HG03159 (cell line): ENCODE measurements at regions not wholly inside any gene's neighbourhood (a gene's known extent, or its start where the extent isn't known, plus 50 kb on each side); places are given as distances from the start of the nearest gene placed in this dataset.

ENCODE experiments used
- ATAC-seq: cut with Tn5 transposase; IDR thresholded peaks from one replicate; pipeline ENCODE4 v1.9.1; 2021; ENCODE audit warnings: mild to moderate bottlenecking, moderate library complexity; ENCODE audit not compliant: unreplicated experiment

GRCh38 chr2:103268841-103269498 lies 507.1 kb downstream of the TMEM182 start:
- no peak for ATAC-seq

- no peak for ATAC-seq
These were observed 515.0 kb downstream of the TMEM182 start for GRCh38 chr2:103276869-103277268.

- no peak for ATAC-seq
These were observed 522.9 kb downstream of the TMEM182 start for GRCh38 chr2:103284750-103285149.

- no peak for ATAC-seq
These were observed 523.5 kb downstream of the TMEM182 start for GRCh38 chr2:103285354-103285753.

- ATAC-seq: no peak
These were observed 525.9 kb downstream of the TMEM182 start for GRCh38 chr2:103287746-103288145.

- ATAC-seq: no peak
These were observed 526.9 kb downstream of the TMEM182 start for GRCh38 chr2:103288696-103289095.

- ATAC-seq: no peak
These were observed 527.4 kb downstream of the TMEM182 start for GRCh38 chr2:103289105-103289725.

GRCh38 chr2:103292573-103292972 lies 530.7 kb downstream of the TMEM182 start:
- ATAC-seq: no peak

GRCh38 chr2:103293067-103293741 lies 531.4 kb downstream of the TMEM182 start:
- no peak for ATAC-seq

- ATAC-seq: no peak
These were observed 531.9 kb downstream of the TMEM182 start for GRCh38 chr2:103293742-103294077.

GRCh38 chr2:103294420-103294819 lies 532.6 kb downstream of the TMEM182 start:
- ATAC-seq: no peak

- no peak for ATAC-seq
These were observed 533.8 kb downstream of the TMEM182 start for GRCh38 chr2:103295591-103295990.

- ATAC-seq: no peak
These were observed 562.8 kb downstream of the TMEM182 start for GRCh38 chr2:103324671-103325070.

GRCh38 chr2:103327386-103327785 lies 565.6 kb downstream of the TMEM182 start:
- ATAC-seq: no peak

- no peak for ATAC-seq
These were observed 566.1 kb downstream of the TMEM182 start for GRCh38 chr2:103327966-103328365.

GRCh38 chr2:103335403-103335802 lies 573.6 kb downstream of the TMEM182 start:
- ATAC-seq: no peak

GRCh38 chr2:103338819-103339218 lies 577.0 kb downstream of the TMEM182 start:
- no peak for ATAC-seq

- ATAC-seq: no peak
These were observed 584.9 kb downstream of the TMEM182 start for GRCh38 chr2:103346780-103347179.

GRCh38 chr2:103353774-103354173 lies 591.9 kb downstream of the TMEM182 start:
- no peak for ATAC-seq

GRCh38 chr2:103355287-103355686 lies 593.5 kb downstream of the TMEM182 start:
- ATAC-seq: no peak

- ATAC-seq: no peak
These were observed 599.9 kb downstream of the TMEM182 start for GRCh38 chr2:103361712-103362111.

- no peak for ATAC-seq
These were observed 601.8 kb downstream of the TMEM182 start for GRCh38 chr2:103363639-103364038.
